Hepatocyte (in vitro differentiated cells): ENCODE measurements at regions not wholly inside any gene's neighbourhood (a gene's known extent, or its start where the extent isn't known, plus 50 kb on each side); places are given as distances from the start of the nearest gene placed in this dataset.

Experiments
- CTCF ChIP-seq: fragments of 200-600 bp; sonication (generic); IDR thresholded peaks from 2 replicates; pipeline ENCODE4 v1.5.1; 2016; ENCODE audit warnings: antibody characterized with exemption, mild to moderate bottlenecking; ENCODE audit not compliant: poor library complexity
- EZH2 ChIP-seq: fragments of 200-600 bp; sonication (generic); IDR thresholded peaks from 2 replicates; pipeline ENCODE4 v1.6.1; 2016; ENCODE audit warnings: antibody characterized with exemption, mild to moderate bottlenecking, borderline replicate concordance
- EZH2phosphoT487 ChIP-seq: fragments of 200-600 bp; sonication (generic); IDR thresholded peaks from one replicate; pipeline ENCODE4 v1.6.1; 2018; ENCODE audit warnings: antibody characterized with exemption, mild to moderate bottlenecking, low read depth, moderate library complexity; ENCODE audit not compliant: unreplicated experiment, severe bottlenecking

DNA sequence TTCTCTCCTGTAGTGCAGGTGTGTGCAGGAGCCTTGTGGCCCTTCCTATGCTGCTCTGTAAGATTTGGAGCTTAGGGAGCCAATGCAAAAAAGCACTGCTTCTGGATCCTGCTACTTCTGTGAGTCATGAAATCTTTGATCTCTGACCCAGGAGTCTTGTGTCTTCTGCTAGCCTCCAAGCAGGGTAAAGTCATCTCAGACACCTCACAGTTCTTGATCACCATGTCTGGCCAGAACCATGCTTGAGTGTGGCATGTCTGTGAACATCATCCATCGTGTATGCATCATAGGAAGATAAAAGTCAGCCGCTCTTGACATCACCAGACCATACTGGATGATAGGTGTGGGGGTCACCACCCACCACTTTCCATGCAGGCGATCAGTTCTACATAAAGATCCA lies 247.8 kb downstream of the RPLP1 start:
- no peak for TF ChIP-seq CTCF
- TF ChIP-seq EZH2, result no peak
- no peak for TF ChIP-seq EZH2phosphoT487
